Activated naive CD8-positive, alpha-beta T cell treated with anti-CD3 and anti-CD28 coated beads, Interleukin-2, amount 50 U/mL, for 24 hours (primary cell): ENCODE measurements at regions not wholly inside any gene's neighbourhood (a gene's known extent, or its start where the extent isn't known, plus 50 kb on each side); places are given as distances from the start of the nearest gene placed in this dataset.

Source experiments
- ATAC-seq: fragments of 150-1000 bp; cut with Tn5 transposase; one replicate; pipeline ENCODE4 v1.10.0; 2021
- DNase-seq: peaks from one replicate; pipeline ENCODE4 v3.0.0; 2021
- H3K27ac Mint-ChIP-seq: one replicate; pipeline ENCODE4 v1.8.0; 2021; ENCODE audit warnings: mild to moderate bottlenecking, mixed read lengths
- H3K27me3 Mint-ChIP-seq: one replicate; pipeline ENCODE4 v1.8.0; 2021; ENCODE audit warnings: mixed read lengths
- H3K36me3 Mint-ChIP-seq: one replicate; pipeline ENCODE4 v1.8.0; 2021; ENCODE audit warnings: low read depth, mixed read lengths
- H3K4me1 Mint-ChIP-seq: one replicate; pipeline ENCODE4 v1.8.0; 2021; ENCODE audit warnings: mixed read lengths
- H3K4me3 Mint-ChIP-seq: one replicate; pipeline ENCODE4 v1.8.0; 2021; ENCODE audit warnings: mild to moderate bottlenecking, moderate library complexity, mixed read lengths
- H3K9me3 Mint-ChIP-seq: one replicate; pipeline ENCODE4 v1.8.0; 2021; ENCODE audit warnings: mixed read lengths

DNA sequence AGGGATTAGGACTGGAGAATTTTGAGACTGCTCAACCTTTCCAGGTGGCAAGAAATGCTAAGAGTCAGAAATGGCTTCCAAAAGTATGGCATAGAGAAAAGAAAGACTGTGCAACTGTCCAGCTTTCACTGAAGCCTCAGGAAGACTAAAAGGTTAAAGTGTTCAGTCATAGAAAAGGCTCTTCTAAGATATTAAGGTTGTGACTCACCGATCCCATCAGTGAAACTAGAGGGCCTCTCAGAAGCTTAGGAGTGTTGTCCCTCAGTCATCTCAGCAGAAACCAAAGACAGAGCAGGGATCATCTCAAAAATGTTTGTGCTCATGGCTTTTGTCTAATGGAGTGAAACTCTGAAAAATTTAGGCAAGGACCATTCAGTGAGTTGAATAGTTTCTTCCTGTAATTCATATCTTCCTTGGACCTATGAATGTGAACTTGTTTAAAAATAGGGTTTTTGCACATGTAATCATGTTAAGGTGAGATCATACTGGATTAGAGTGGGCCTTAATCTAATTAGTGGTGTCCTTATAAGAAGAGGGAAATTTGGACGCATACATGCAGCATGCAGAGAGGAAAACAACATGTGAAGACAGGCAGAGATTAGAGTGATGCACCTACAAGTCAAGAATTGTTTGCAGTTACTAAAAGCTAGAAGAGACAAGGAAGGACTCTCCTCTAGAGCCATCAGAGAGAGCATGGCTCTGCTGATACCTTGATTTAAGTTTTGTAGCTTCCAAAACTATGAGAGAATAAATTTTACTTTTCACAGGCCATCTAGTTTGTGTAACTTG is 71.3 kb downstream of the RPE65 start:
- no peak for DNase-seq
- Mint-ChIP-seq H3K36me3 (no peaks in the 10 kb centered on the region), H3K4me3 (no peak overlapping the region), H3K27me3 (no peaks in the 10 kb centered on the region), H3K27ac (no peak overlapping the region), H3K9me3 (no peaks in the 10 kb centered on the region), H3K4me1 (no peaks in the 10 kb centered on the region)
- no peak for ATAC-seq

DNA sequence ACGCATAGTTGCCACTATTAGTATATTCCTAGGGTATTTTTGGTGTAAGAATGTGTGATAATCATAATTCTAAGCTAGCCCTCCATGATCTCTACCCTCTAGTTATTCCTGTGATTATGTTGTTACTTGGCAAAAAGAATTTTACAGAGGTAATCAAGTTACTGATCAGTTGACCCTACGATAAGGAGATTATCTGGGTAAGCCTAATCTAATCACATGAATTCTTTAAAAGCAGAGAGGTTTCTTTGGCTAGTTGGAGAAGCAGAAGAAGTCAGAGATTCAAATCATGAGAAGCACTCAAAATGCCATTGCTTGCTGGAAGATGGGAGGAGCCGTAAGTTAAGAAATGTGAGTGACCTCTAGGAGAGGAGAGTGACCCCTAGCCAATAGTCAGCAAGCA is 72.7 kb downstream of the RPE65 start:
- Mint-ChIP-seq H3K27ac (no peak overlapping the region), H3K36me3 (no peaks in the 10 kb centered on the region), H3K27me3 (no peaks in the 10 kb centered on the region), H3K4me3 (no peak overlapping the region), H3K9me3 (no peaks in the 10 kb centered on the region), H3K4me1 (no peaks in the 10 kb centered on the region)
- DNase-seq (no peak), ATAC-seq (no peak)

DNA sequence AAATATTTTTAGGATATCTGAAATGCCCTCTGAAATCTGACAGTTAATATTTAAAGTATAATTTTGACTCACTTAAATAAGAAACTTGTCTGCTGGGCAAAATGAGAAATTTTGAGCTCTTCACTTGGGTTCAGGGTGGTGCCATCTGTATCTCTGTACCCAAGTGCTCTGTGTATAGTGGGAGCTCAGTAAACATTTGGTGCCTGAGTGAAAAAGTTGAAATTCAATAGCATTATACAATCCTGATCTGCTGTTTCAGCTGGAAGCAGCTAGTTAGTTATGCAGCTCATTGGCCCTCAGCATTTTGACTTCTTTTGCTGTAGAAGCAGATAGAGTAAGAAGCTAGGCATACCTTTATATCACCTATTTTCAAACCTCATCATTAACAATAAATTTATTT is 73.3 kb downstream of the RPE65 start:
- Mint-ChIP-seq H3K4me3 (no peak overlapping the region), H3K27ac (no peak overlapping the region), H3K4me1 (no peaks in the 10 kb centered on the region), H3K36me3 (no peaks in the 10 kb centered on the region), H3K27me3 (no peaks in the 10 kb centered on the region), H3K9me3 (no peaks in the 10 kb centered on the region)
- no peak for DNase-seq
- no peak for ATAC-seq

DNA sequence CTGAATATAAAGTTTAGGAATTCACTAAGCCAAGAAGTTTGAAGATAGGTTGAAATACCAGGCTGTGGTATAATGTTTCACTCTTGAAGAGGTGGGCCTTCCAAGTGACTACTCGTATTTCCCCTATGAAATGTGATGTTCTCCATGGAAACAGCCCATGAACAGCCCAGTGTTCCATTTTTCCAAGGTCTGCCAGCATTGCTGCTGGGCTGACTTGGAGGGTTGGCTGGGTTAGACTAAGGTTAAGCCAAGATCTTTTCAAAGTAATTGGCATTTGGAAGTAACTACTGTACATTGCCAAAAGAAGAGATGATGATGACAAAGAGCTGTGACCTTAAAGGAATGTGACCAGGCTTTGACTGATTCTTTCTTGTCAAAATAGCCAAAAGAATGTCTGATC is 73.8 kb downstream of the RPE65 start:
- ATAC-seq (no peak), DNase-seq (no peak)
- Mint-ChIP-seq H3K4me3 (no peak overlapping the region), H3K36me3 (no peaks in the 10 kb centered on the region), H3K4me1 (no peaks in the 10 kb centered on the region), H3K27me3 (peaks cover under 1% of the 10 kb centered on the region), H3K9me3 (no peaks in the 10 kb centered on the region), H3K27ac (no peak overlapping the region)

DNA sequence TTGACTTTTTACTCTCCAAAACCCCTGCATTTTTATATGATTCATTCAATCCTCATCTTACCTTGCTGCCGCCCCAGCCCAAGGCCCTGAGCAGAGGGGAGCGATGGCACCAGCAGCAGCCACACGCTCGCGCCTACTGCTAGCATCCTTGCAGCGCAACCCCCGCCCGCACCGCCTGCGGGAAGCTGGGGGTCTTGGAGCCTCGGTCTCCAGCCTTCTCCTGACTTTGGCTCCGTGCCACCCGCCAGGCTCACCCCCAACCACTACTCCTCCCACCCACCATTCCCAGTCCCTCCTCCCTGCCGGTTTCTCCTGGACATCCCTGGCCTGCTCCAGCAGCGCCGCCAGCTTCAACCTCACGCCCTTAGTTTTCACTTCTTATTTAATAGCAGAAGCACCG is 76.6 kb downstream of the RPE65 start:
- Mint-ChIP-seq H3K4me3 (no peak overlapping the region), H3K27me3 (peaks cover 4% of the 10 kb centered on the region), H3K27ac (no peak overlapping the region), H3K4me1 (no peaks in the 10 kb centered on the region), H3K36me3 (no peaks in the 10 kb centered on the region), H3K9me3 (no peaks in the 10 kb centered on the region)
- ATAC-seq, result no peak
- DNase-seq, result no peak

DNA sequence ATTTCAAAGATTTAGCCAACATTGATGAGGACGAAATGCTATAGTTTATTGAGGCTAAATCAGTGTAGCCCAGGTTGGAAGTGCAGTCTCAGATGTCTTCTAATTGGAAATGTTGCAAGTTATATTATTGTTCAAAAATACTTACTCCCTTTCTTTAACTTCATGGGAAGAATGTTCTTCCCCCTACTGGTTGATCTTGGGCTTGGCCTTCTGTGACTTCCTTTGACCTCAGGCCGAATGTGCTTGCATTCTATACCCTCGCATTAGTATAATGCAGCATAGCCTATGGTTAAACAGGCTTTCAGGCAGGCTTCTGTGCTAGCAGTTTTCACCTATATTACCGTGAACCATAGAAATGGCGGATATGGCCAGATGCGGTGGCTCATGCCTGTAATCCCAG is 77.3 kb downstream of the RPE65 start:
- ATAC-seq, result no peak
- no peaks in the 10 kb centered on the region for H3K36me3 Mint-ChIP-seq
- DNase-seq, result no peak
- H3K9me3 Mint-ChIP-seq, result no peaks in the 10 kb centered on the region
- H3K4me3 Mint-ChIP-seq, result no peak overlapping the region
- H3K4me1 Mint-ChIP-seq, result no peaks in the 10 kb centered on the region
- peaks cover 4% of the 10 kb centered on the region for H3K27me3 Mint-ChIP-seq
- no peak overlapping the region for H3K27ac Mint-ChIP-seq

DNA sequence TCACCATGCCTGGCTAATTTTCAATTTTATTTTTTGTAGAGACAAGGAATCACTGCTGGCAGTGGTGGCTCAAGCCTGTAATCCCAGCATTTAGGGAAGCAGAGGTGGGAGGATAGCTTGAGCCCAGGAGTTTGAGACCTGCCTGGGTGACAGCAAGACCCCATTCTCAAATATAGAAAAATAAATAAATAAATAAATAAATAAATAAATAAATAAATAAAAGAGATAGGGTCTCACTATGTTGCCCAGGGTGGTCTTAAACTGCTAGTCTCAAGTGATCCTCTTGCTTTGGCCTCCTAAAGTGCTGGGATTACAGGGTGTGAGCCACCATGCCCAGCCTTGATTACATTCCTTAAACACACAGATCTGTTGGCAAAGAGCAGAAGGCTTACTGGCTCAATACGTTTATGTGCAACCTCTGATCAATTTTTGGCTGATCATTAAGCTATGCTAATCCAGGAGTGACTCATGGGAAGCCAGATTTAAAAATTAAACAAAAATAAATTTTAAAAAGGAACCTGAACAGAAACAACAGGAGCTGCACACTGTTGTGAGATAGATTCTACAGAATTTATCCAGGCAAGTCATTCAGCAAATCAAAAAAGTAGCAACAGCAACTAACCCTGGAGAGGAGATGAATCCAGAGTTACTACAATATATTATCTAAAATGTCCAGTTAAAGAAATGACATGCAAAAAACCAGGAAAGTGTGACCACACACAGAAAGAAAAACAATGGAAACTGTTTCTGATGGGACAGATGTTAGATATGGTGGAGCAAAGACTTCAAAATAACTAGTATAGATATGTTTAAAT is 79.4 kb downstream of the RPE65 start:
- DNase-seq (no peak), ATAC-seq (no peak)
- no peaks in the 10 kb centered on the region for H3K9me3 Mint-ChIP-seq
- H3K27ac Mint-ChIP-seq, result no peak overlapping the region
- no peaks in the 10 kb centered on the region for H3K36me3 Mint-ChIP-seq
- H3K4me1 Mint-ChIP-seq, result no peaks in the 10 kb centered on the region
- no peak overlapping the region for H3K4me3 Mint-ChIP-seq
- H3K27me3 Mint-ChIP-seq, result peaks cover 4% of the 10 kb centered on the region

DNA sequence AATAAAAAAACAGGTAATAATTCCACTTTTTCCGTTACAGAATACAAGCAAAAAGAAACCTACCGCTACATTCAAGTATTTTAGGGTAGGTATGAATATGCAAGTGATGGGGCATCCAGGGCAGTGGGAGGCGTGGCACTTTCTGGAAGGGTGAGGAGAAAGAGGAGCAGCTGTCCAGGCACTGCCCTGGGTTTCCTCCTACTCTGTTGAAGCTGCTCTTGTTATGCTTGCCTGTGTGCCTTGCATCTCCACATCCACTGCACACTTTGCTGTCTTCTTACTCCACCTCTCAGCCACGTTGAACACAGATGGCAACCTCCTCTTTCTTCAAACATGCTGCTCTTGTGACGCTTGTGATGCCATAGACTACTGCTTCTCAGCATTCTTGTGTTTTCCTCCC is 83.2 kb downstream of the RPE65 start:
- no peak overlapping the region for H3K27ac Mint-ChIP-seq

DNA sequence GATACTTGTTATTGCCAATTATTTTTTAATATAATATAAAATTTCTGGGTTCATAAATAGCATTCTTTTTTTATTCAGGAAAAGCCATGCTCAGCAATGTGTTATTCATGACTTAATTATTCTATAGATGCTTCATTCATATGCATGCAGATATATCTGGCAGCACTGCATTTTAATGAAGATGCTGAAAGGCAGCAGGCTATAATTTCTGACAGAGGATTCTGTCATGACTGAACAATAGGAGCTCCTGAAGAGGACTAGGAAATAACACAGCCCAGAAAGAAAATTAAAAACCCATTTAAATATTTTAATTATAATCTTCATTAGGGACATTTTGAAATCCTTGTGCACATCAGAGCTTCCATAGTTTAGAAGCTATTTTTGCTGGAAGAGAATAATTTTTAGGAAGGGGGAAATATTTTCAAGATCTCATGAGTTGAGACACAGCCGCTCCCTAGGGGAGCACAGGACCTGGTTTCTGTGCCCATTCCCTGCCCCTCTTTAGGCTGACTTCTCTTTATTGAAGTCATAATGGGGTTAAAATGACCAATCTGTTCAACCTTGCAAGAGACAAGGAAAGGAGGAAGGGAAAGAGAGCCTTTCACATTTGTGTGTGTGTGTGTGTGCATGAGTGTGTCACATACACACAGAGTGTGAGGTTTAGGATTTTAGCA is 83.9 kb downstream of the RPE65 start:
- no peak overlapping the region for H3K4me3 Mint-ChIP-seq
- no peaks in the 10 kb centered on the region for H3K36me3 Mint-ChIP-seq
- H3K4me1 Mint-ChIP-seq, result no peaks in the 10 kb centered on the region
- peaks cover 2% of the 10 kb centered on the region for H3K27me3 Mint-ChIP-seq
- no peak overlapping the region for H3K27ac Mint-ChIP-seq
- H3K9me3 Mint-ChIP-seq, result no peaks in the 10 kb centered on the region
- ATAC-seq (no peak), DNase-seq (no peak)

More for the DNA sequence above, 83.2 kb downstream of the RPE65 start:
- ATAC-seq (no peak), DNase-seq (no peak)
- H3K4me1 Mint-ChIP-seq, result no peaks in the 10 kb centered on the region
- H3K36me3 Mint-ChIP-seq, result no peaks in the 10 kb centered on the region
- no peak overlapping the region for H3K4me3 Mint-ChIP-seq
- H3K27me3 Mint-ChIP-seq, result peaks cover 4% of the 10 kb centered on the region
- H3K9me3 Mint-ChIP-seq, result no peaks in the 10 kb centered on the region

DNA sequence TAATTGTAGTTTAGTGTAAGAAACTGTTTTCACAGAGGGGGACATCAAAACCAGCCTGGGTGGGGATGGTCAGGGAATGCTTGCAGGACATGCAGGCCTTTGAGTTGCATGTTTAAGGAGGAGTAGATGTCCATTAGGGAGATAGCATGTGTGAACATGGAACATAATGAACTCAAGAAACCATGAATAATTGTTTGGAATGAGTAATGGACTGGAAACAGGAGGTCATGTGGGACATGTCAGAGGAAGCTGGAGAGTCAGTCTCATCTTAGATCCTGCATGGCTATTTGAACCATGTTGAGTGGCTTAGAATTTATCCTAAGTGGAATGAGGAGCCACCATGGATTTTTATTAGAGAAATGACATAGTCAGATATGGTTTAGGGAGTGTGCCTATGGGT is 86.4 kb downstream of the RPE65 start:
- Mint-ChIP-seq H3K36me3 (no peaks in the 10 kb centered on the region), H3K4me1 (peaks cover 2% of the 10 kb centered on the region), H3K4me3 (no peak overlapping the region), H3K9me3 (peaks cover 5% of the 10 kb centered on the region), H3K27me3 (peaks cover 4% of the 10 kb centered on the region), H3K27ac (no peak overlapping the region)
- ATAC-seq, result no peak
- DNase-seq, result no peak

DNA sequence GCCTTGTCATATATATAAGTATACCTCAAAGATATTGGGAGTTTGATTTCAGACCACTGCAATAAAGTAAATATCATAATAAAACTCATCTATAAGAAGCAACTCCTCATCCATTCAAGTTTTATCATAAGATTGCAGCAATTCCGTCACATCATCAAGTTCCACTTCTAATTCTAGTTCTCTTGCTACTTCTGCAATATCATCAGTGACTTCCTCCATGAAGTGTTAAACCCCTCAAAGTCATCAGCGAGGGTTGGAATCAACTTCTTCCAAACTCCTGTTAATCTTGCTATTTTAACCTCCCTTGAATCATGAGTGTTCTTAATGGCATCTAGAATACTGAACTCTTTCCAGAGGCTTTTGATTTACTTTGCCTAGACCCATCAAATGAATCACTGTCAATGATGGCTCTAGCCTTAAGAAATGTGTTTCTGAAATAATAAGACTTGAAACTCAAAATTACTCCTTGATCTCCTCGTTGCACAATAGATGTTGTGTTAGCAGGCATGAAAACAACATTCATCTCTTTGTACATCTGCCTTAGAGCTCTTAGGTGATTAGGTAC is 88.3 kb downstream of the RPE65 start:
- H3K27me3 Mint-ChIP-seq, result peaks cover 5% of the 10 kb centered on the region
- no peak overlapping the region for H3K27ac Mint-ChIP-seq
- DNase-seq, result no peak
- H3K4me1 Mint-ChIP-seq, result peaks cover 2% of the 10 kb centered on the region
- H3K36me3 Mint-ChIP-seq, result no peaks in the 10 kb centered on the region
- no peak overlapping the region for H3K4me3 Mint-ChIP-seq
- peaks cover 5% of the 10 kb centered on the region for H3K9me3 Mint-ChIP-seq
- no peak for ATAC-seq

DNA sequence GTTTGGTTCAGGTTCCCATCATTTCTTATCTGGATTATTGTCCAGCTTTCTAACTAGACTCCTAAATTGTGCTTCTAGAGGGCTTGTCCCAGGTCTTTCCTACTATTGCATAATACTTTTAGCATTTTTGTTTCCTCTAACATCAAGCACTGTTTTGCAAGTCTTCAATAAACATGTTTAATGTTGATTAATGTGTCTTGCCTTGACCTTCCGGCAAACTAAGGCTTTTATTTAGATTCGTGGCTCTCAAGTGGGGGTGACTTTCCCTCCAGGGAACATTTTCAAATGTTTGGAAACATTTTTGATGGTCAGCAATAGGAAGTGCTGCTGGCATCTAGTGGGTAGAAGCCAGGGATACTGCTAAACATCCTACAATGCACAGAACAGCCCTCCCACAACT is 90.7 kb downstream of the RPE65 start:
- DNase-seq, result no peak
- Mint-ChIP-seq H3K4me1 (peaks cover 2% of the 10 kb centered on the region), H3K36me3 (no peaks in the 10 kb centered on the region), H3K9me3 (peaks cover 5% of the 10 kb centered on the region), H3K4me3 (no peak overlapping the region), H3K27ac (no peak overlapping the region), H3K27me3 (peaks cover 5% of the 10 kb centered on the region)
- ATAC-seq, result no peak

DNA sequence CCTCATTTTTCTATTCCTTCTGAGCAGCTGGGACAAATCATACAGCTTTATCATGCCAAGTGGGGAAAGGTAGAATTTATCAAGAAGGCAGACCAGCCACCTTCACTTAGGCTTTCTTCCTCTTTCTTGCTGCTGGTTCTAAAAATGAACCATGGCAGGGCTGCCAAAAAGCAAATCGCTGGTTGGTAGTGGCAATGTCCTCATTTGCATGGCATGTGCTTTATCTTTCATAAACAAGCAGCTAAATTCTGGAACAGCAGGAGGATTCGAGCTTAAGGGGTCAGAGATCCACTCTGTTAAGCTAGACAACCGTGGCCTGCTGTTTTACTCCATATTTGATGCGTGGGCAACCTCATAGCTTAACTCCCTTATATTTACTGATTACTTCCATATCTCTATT is 91.3 kb downstream of the RPE65 start:
- H3K27ac Mint-ChIP-seq, result no peak overlapping the region
- no peak overlapping the region for H3K4me3 Mint-ChIP-seq
- no peak for DNase-seq

DNA sequence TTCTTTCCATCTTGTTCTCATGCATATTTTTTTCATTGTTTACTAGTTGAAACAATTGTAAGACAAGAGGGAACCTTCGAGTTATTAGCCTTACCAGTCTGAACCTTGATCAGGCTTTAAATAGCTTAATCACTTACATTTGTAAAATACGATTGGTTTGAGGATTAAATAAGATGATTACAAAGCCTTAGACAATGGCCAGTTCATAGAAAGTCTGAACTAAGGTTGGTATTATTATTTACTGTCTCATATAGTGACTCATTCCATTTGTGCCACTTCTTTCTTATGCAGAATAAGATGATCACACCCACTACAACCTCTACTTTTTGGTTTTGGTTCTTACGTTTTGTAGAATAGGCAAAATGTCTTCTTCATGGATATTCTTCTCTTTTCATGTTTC is 94.1 kb downstream of the RPE65 start:
- H3K4me1 Mint-ChIP-seq, result peaks cover 2% of the 10 kb centered on the region
- H3K36me3 Mint-ChIP-seq, result no peaks in the 10 kb centered on the region
- ATAC-seq, result no peak
- DNase-seq, result no peak
- no peak overlapping the region for H3K4me3 Mint-ChIP-seq
- H3K27me3 Mint-ChIP-seq, result peaks cover 5% of the 10 kb centered on the region
- no peak overlapping the region for H3K27ac Mint-ChIP-seq
- H3K9me3 Mint-ChIP-seq, result peaks cover 5% of the 10 kb centered on the region

More for the DNA sequence above, 91.3 kb downstream of the RPE65 start:
- Mint-ChIP-seq H3K27me3 (peaks cover 5% of the 10 kb centered on the region), H3K4me1 (peaks cover 2% of the 10 kb centered on the region), H3K36me3 (no peaks in the 10 kb centered on the region), H3K9me3 (peaks cover 5% of the 10 kb centered on the region)
- ATAC-seq, result no peak
